ENCODE measurements at regions not wholly inside any gene's neighbourhood (a gene's known extent, or its start where the extent isn't known, plus 50 kb on each side); places are given as distances from the start of the nearest gene placed in this dataset.

GRCh38 chr1:165034136-165034809, 322.2 kb downstream of the LMX1A start:
- DNase-seq: no peak
- TF ChIP-seq POLR2A (IDR thresholded peaks at IDR 0.05; ENCODE audit: low read length) (no peak), GATA1 (IDR thresholded peaks at IDR 0.05; ENCODE audit: low read depth, low read length) (no peak)

GRCh38 chr1:165031001-165031400, 325.5 kb downstream of the LMX1A start:
- DNase-seq: no peak
- no peak for TF ChIP-seq GATA1 (IDR thresholded peaks at IDR 0.05; ENCODE audit: low read depth, low read length)

DNA sequence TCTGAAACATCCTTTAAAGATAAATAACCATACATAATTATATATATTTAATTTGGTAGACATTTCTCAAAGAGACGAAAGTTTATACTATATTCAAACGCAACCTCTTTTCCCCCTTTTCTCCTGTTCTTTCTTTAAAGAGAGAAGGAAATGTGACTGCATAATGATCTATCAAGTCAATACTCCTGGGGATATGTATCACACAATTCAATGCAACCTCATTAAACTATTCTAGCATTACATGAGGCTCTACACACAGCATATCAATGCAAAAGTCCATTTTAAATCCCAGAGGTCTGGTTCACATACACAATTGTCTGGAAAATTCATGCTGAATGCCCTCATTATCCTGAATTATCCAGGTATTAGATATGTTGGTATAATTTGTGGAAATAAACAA, 330.7 kb downstream of the LMX1A start:
- no peak for DNase-seq
- TF ChIP-seq GATA1 (IDR thresholded peaks at IDR 0.05; ENCODE audit: low read depth, low read length): no peak
- no peak for TF ChIP-seq POLR2A (IDR thresholded peaks at IDR 0.05; ENCODE audit: low read length)

GRCh38 chr1:165014753-165015152, 341.8 kb downstream of the LMX1A start:
- DNase-seq: no peak
- no peak for TF ChIP-seq GATA1 (IDR thresholded peaks at IDR 0.05; ENCODE audit: low read depth, low read length)
- no peak for TF ChIP-seq POLR2A (IDR thresholded peaks at IDR 0.05; ENCODE audit: low read length)

DNA sequence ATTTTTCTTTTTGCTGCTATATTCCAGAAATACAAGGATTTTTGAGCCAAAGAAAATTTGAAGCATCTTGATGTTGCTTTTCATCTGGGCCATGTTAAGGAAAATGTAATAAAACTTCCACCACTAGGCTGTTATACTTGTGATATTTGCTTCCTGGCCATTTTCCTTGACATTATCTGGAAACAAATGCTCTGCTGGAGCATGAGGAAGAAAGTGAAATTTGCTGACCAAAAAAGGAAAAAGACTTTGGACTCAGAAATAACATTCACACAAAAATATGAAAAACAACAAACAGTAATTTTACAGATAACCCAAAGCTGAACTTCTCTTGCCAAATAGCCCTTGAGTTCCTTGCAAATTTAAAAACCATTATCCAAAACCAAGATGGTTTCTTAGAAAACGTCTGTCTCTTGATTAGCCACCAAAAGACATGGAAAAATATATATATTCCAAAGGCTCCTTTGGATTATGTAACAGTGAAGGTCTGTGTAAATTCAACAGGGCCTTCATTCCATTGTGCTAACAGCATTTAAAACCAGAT, 344.5 kb downstream of the LMX1A start:
- no peak for TF ChIP-seq POLR2A (IDR thresholded peaks at IDR 0.05; ENCODE audit: low read length)
- DNase-seq: no peak

GRCh38 chr1:165011186-165011585, 345.3 kb downstream of the LMX1A start:
- DNase-seq: no peak
- TF ChIP-seq POLR2A (IDR thresholded peaks at IDR 0.05; ENCODE audit: low read length): no peak
- TF ChIP-seq GATA1 (IDR thresholded peaks at IDR 0.05; ENCODE audit: low read depth, low read length): no peak

DNA sequence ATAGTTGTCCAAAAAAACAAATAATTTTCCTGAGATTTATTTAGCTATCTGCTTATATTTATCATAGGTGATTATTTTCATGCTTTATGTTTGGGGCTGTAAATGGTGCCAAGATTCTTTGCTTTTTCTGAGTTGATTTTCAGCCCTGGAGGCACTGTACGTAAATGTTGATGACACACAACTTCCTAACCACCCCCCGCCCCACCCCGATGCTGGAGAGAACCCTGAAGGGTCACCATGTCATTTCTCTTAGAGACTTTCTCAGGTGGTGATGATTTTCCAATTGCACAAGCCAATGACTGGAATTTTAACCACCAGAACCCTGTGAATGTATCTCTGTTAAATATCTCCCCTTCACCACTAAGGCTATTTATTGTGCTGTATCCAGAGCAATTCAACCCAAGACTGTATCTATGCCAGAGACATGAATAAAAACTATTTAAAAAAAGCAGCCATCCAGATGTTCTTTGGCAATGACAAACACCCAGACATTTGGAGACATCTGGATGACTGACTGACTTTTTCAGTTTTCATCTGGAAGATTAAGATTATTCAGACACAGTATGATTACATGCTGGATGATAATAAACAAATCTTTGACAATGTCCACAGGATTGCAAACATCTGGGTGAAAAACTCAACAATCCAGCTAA, 346.0 kb downstream of the LMX1A start:
- TF ChIP-seq GATA1 (IDR thresholded peaks at IDR 0.05; ENCODE audit: low read depth, low read length) (no peak), POLR2A (IDR thresholded peaks at IDR 0.05; ENCODE audit: low read length) (no peak)
- DNase-seq: no peak

GRCh38 chr1:165006831-165007230, 349.7 kb downstream of the LMX1A start:
- TF ChIP-seq POLR2A (IDR thresholded peaks at IDR 0.05; ENCODE audit: low read length): no peak
- TF ChIP-seq GATA1 (IDR thresholded peaks at IDR 0.05; ENCODE audit: low read depth, low read length): no peak
- DNase-seq: no peak

DNA sequence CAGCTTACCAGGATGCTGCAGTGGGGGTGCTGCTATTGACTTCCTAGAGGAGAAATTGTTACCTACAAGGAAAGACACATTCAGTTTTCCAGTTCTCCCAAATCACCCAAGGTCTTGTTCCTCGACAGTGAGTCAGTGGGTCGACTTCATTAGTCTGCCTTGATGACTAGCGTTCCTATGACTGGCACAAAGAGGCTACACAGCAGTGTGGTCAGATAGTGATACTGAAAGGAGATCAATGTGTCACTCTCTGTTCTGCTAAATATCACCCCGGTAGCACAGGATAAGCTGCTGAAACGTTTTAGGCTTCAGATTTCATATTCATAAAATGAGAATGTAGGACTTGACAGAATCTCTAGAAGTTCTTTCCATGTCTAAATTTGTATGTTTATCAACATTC, 357.4 kb downstream of the LMX1A start:
- TF ChIP-seq GATA1 (IDR thresholded peaks at IDR 0.05; ENCODE audit: low read depth, low read length) (no peak), POLR2A (IDR thresholded peaks at IDR 0.05; ENCODE audit: low read length) (no peak)
- DNase-seq: no peak

- DNase-seq: no peak
Observed at GRCh38 chr1:164991763-164992314, 364.7 kb downstream of the LMX1A start.

DNA sequence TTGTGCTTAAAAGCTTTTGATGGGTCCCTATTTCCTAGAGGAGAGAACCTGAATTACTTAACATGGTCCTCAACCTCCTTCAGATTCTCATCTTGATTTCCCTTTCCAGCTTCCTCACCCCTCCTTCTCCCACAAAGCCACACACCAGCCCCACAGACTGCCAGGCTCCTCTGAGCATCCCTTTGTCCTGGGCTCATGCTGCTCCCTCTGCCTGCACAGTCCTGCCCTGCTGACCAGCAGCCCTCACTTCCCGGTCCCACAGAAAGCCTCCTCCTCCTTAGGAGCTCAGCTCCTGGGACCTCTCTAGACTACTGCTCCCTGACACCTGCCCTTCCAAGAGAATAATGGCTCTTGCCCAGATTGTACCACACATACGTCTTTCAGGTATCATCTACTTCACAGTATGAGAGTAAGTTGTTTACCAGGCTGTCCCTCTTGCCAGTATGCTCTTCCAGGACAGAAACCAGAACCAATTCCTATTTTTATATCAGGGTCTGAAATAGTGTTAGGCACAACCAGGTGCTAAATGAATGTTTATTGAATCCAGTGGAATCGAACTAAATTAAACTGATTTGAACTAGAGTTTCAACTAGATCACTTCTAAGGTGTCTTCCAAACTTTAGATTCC, 373.4 kb downstream of the LMX1A start:
- TF ChIP-seq POLR2A (IDR thresholded peaks at IDR 0.05; ENCODE audit: low read length): no peak
- TF ChIP-seq GATA1 (IDR thresholded peaks at IDR 0.05; ENCODE audit: low read depth, low read length): no peak
- no peak for DNase-seq

More at GRCh38 chr1:164991763-164992314, 364.7 kb downstream of the LMX1A start:
- TF ChIP-seq GATA1 (IDR thresholded peaks at IDR 0.05; ENCODE audit: low read depth, low read length) (no peak), POLR2A (IDR thresholded peaks at IDR 0.05; ENCODE audit: low read length) (no peak)

GRCh38 chr1:164982545-164982944, 374.0 kb downstream of the LMX1A start:
- TF ChIP-seq POLR2A (IDR thresholded peaks at IDR 0.05; ENCODE audit: low read length) (no peak), GATA1 (IDR thresholded peaks at IDR 0.05; ENCODE audit: low read depth, low read length) (no peak)

GRCh38 chr1:164977561-164977960, 379.0 kb downstream of the LMX1A start:
- TF ChIP-seq POLR2A (IDR thresholded peaks at IDR 0.05; ENCODE audit: low read length) (no peak), GATA1 (IDR thresholded peaks at IDR 0.05; ENCODE audit: low read depth, low read length) (no peak)
- DNase-seq: no peak

More at GRCh38 chr1:164982545-164982944, 374.0 kb downstream of the LMX1A start:
- no peak for DNase-seq

- TF ChIP-seq POLR2A (IDR thresholded peaks at IDR 0.05; ENCODE audit: low read length) (no peak), GATA1 (IDR thresholded peaks at IDR 0.05; ENCODE audit: low read depth, low read length) (no peak)
- no peak for DNase-seq
Observed at GRCh38 chr1:164971921-164972415, 384.5 kb downstream of the LMX1A start.

Measured in erythroblast (primary cell).